ENCODE measurements at regions not wholly inside any gene's neighbourhood (a gene's known extent, or its start where the extent isn't known, plus 50 kb on each side); places are given as distances from the start of the nearest gene placed in this dataset.

GRCh38 chr1:94734963-94735901 lies 84.9 kb upstream of the SLC44A3 start:
- TF ChIP-seq CTCF (IDR thresholded peaks at IDR 0.05; ENCODE audit: extremely low read depth, missing control alignments): no peak
- DNase-seq (ENCODE audit: low spot score): no peak

GRCh38 chr1:94731891-94732290 lies 88.3 kb upstream of the SLC44A3 start:
- no peak for TF ChIP-seq CTCF (IDR thresholded peaks at IDR 0.05; ENCODE audit: extremely low read depth, missing control alignments)
- no peak for DNase-seq (ENCODE audit: low spot score)

- no peak for DNase-seq (ENCODE audit: low spot score)
- TF ChIP-seq CTCF (IDR thresholded peaks at IDR 0.05; ENCODE audit: extremely low read depth, missing control alignments): no peak
These were observed 89.7 kb upstream of the SLC44A3 start for GRCh38 chr1:94730450-94730849.

GRCh38 chr1:94729267-94729666 lies 90.9 kb upstream of the SLC44A3 start:
- DNase-seq (ENCODE audit: low spot score): no peak
- no peak for TF ChIP-seq CTCF (IDR thresholded peaks at IDR 0.05; ENCODE audit: extremely low read depth, missing control alignments)

GRCh38 chr1:94727846-94728715 lies 92.1 kb upstream of the SLC44A3 start:
- no peak for TF ChIP-seq CTCF (IDR thresholded peaks at IDR 0.05; ENCODE audit: extremely low read depth, missing control alignments)
- no peak for DNase-seq (ENCODE audit: low spot score)

GRCh38 chr1:94726981-94727685 lies 93.0 kb upstream of the SLC44A3 start:
- TF ChIP-seq CTCF (IDR thresholded peaks at IDR 0.05; ENCODE audit: extremely low read depth, missing control alignments): no peak
- no peak for DNase-seq (ENCODE audit: low spot score)

Measured in GM20000 (cell line).